NCI-H146 (cell line): ENCODE measurements at regions not wholly inside any gene's neighbourhood (a gene's known extent, or its start where the extent isn't known, plus 50 kb on each side); places are given as distances from the start of the nearest gene placed in this dataset.

ENCODE experiments used
- DNase-seq: peaks from one replicate; lab custom pipeline; 2025; lab: John Stamatoyannopoulos, UW

- no peak for DNase-seq
Observed at GRCh38 chr10:70939441-70940003, 51.2 kb upstream of the PCBD1 start.

- DNase-seq: peak; percentile 50
Observed at GRCh38 chr10:70940834-70941568, 52.6 kb upstream of the PCBD1 start.

GRCh38 chr10:70942125-70942524 is 53.8 kb upstream of the PCBD1 start:
- no peak for DNase-seq

DNA sequence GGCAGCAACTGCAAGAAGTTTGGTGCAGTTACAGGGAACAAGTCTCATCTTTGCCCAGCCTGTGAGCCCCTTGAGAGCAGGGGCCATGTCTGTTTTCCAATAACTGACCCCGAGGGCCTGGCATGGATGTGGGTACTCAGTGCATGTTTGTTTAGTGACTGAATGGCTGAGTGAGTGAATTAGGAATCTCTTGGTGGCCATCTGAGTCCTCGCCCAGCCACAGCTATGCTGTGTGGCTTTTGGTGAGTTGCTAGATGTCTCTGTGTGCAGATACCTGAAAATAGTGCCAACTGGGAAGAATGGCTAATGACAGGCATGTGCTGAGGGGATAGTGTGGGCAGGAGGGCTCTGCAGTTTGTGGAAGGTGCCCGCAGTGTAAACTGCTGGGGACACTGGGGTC is 54.4 kb upstream of the PCBD1 start:
- no peak for DNase-seq

DNA sequence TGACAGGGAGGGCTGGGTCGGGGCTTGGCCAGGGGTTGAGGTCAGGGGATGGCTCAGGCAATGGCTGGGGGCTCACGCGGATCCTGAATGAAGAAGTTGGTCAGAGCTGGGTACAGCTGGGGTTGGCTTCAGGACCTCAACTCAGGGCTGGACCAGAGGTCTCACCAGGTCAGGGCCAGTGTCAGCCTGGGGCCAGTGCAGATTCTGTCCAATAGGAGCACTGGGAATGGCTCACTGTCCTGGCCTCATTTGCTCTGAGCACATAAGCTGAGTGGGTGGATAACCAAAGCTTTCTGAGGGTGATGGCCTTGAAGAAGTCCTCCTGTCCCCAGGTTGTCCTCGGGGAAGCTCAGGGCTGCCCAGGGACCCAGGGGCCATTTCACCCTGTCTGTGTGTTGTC is 54.9 kb upstream of the PCBD1 start:
- DNase-seq: no peak

- DNase-seq: no peak
Observed at GRCh38 chr10:70943841-70944466, 55.6 kb upstream of the PCBD1 start.

DNA sequence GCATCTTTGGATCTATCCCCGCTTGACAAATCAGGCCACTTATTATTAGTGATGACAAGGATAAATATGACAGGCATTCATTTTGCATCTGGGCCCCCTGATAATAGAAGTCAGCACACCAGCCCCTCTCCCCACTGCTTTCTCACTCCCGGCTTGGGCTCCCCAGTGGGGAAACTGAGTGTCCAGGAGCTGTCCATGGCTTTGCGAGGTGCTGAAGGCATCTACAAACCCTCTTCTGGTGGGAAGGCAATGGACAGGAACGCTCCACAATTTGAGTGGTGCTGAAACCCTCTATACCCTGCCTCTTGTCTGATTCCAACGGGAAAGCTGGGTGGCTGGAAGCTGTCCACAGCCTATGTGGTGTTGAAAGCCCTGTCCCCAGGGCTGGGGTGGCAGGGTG is 61.7 kb upstream of the PCBD1 start:
- no peak for DNase-seq

GRCh38 chr10:70950801-70951200 is 62.4 kb upstream of the PCBD1 start:
- no peak for DNase-seq

DNA sequence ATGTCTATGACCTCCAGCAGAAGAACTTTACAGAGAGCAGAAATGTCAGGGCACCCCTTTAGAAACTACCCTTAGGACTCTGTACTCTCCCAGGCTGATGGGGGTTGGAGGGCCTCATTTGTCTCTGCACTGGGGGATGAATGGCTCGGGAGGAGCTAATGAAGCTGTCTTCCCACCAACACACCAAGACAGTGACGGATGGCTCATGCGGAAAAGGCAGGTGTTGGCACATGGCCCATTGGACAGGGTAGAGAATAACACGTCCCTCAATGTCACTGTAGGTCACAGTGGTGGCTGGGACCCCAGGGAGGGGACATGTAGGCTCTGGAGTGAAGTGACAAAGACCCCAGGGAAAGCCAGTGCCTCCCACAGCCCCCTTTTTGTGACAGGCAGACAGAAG is 64.0 kb upstream of the PCBD1 start:
- no peak for DNase-seq

- DNase-seq: no peak
Observed at GRCh38 chr10:70952921-70953320, 64.6 kb upstream of the PCBD1 start.

- DNase-seq: peak; percentile 28
Observed at GRCh38 chr10:70954381-70955176, 66.2 kb upstream of the PCBD1 start.

GRCh38 chr10:70956029-70956759 is 67.8 kb upstream of the PCBD1 start:
- DNase-seq: peak; percentile 7

DNA sequence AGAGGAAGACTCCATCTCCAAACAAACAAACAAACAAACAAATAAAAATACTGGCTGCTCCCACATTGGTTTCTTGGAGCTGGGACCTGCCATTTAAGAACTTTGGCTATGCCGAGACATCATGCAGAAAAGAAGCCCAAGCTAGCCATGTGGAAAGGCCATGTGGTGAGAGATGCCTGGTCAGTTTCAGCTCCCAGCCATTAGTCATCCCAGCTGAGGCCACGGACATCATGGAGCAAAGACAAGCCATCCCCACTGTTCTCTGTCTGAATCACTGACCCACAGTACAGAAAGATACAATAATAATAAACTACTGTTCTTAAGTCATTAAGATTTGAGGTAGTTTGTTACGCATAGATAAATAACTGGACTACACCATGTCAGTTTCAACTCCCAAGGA is 70.0 kb upstream of the PCBD1 start:
- DNase-seq: no peak

DNA sequence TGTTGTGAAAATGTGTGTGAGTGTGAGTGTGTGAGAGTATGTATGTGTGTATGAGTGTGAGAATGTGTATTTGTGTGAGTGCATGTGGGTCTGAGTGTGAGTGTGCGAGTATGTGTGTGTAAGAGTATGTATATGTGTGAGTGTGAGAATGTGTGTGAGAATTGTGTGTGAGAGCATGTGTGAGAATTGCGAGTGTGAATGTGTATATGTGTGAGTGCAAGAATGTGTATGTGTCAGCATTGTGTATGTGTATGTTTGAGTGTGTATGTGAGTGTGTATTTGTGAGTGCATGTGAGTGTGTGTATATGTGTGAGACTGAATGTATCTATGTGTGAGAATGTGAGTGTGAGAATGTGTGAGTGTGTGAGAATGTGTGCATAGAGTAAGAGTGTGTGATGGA is 72.0 kb upstream of the PCBD1 start:
- DNase-seq: no peak

DNA sequence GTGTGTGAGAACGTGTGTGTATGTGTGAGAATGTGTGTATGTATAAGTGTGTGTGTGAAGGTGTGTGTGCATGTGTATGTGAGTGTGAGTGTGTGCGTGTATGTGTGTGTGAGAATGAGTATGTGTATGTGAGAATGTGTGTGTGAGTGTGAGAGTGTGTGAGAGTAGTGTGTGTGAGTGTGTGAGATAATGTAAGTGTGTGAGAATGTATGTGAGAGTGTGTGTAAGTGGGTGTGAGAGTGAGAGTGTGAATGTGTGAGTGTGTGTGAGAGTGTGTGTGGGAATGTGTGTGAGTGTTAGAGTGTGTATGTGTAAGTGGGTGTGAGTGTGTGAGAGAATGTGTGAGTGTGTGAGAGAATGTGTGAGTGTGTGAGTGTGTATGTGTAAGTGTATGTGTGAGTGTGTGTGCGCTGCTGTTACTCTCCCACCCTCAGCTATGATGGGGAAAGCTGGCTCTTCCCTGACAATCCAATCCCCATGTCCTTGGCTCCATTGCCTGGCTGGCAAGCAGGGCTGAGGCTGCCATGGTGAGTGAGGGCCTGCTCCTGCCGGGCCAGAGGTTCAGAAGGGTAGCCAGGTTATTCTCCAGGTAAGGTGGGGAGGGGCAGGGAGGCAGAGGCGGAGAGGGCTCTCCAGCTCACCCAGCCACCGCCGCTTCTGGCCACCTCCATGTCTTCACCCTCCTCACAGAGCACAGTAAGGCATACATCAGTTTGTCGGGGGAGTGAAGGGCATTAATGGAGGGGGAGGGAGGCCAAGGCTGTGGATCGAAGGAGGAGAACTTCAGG is 72.6 kb upstream of the PCBD1 start:
- no peak for DNase-seq

DNA sequence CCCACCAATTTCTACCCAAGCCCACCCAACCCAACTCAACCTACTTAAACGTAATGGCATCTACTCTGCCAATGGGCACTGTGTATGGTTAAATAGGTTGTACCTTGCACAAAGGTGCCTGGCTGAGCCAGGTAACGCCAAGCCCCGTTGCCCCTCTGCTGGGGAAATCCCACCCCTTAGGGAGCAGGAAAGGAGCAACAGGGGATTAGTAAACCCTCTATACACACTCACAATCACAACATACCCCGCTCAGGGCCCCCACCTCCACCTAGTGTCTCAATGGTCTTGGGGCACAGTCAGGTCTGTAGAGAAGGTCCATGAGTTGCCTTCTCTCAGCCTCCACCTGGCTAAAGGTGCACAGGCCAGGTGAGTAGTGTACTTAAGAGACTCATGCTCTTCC is 74.3 kb upstream of the PCBD1 start:
- no peak for DNase-seq

- DNase-seq: no peak
Observed at GRCh38 chr10:70963271-70963670, 74.9 kb upstream of the PCBD1 start.

DNA sequence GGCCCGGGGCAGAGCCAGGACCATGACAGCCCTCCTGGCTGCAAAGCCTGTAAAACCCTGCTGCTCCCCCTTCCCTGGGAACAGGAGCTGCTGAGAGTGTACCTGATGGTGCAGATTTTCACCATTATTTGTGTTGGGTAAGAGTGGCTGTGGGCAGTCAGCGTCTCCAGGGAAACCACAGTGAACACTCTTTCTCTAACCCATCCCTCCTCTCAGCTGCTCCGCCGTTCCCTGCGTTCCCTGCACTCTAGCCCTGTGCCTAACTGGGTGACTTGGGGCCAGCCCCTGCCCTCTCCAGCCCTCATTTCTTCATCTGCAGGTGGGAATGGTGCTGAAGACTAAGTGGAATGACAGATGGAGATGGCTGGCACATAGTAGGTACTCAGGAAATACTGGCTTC is 75.9 kb upstream of the PCBD1 start:
- DNase-seq: no peak

DNA sequence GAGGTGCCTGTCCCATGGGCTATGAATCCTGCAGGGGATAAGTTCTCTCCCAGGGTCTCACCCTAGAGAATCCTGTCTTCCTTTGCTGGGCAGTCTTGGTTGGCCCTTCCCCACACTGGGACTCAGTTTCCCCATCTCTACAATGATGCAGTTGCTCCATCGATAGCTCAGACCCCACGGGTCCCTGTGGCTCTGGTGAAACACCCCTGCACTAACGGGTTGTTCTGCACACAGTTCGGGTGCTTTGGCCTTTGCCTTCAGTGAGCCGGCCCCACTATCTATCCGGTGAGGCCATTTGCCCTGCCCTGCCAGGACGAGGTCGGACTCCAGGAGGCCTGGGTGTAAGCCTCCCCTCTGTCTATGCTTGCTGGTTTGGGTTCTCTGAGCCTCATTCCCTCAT is 76.5 kb upstream of the PCBD1 start:
- no peak for DNase-seq

DNA sequence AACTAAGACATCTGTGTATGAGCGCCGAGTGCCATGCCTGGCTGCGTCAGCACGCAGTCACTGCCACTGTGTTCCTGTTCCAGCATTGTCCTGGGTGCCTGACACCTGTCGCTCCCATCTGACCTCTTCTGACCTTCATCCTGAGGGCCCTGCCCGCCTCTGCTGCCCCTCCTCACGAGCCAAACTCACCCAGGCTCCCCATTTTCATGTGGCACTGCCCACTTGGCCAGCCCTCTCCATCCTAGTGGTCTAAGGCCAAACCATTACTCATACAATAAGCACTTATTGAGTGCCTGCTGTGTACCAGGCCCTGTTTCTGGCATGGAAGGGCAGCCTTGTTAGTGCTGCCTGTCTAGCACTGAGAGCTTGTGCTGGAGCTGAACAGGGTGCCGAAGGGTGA is 77.2 kb upstream of the PCBD1 start:
- no peak for DNase-seq
